ENCODE measurements at regions not wholly inside any gene's neighbourhood (a gene's known extent, or its start where the extent isn't known, plus 50 kb on each side); places are given as distances from the start of the nearest gene placed in this dataset.

DNA sequence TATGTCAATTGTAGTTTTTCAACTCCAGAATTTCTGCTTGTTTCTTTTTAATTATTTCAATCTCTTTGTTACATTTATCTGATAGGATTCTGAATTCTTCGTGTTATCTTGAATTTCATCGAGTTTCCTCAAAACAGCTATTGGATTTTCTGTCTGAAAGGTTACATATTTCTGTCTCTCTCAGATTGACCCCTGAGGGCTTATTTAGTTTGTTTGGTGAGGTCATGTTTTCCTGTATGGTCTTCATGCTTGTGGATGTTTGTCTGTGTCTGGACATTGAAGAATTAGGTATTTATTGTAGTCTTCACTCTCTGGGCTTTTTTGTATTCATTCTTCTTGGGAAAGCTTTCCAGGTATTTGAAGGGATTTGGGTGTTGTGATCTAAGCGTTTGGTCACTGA lies 85.6 kb downstream of the SNAPC1 start:
- H3K36me3 Mint-ChIP-seq: no peaks in the 10 kb centered on the region
- no peaks in the 10 kb centered on the region for H3K4me1 Mint-ChIP-seq
- H3K4me3 Mint-ChIP-seq: no peak overlapping the region
- H3K9me3 Mint-ChIP-seq: peaks cover 2% of the 10 kb centered on the region
- H3K27ac Mint-ChIP-seq: no peak overlapping the region
- no peak for ATAC-seq
- H3K27me3 Mint-ChIP-seq: no peaks in the 10 kb centered on the region

- H3K27me3 Mint-ChIP-seq: peaks cover 16% of the 10 kb centered on the region
- no peaks in the 10 kb centered on the region for H3K9me3 Mint-ChIP-seq
- H3K4me1 Mint-ChIP-seq: peaks cover under 1% of the 10 kb centered on the region
- ATAC-seq: no peak
- no peak overlapping the region for H3K4me3 Mint-ChIP-seq
- H3K36me3 Mint-ChIP-seq: no peaks in the 10 kb centered on the region
- H3K27ac Mint-ChIP-seq: no peak overlapping the region
These were observed 92.7 kb downstream of the SNAPC1 start for GRCh38 chr14:61854898-61855297.

GRCh38 chr14:61860294-61860918 lies 98.2 kb downstream of the SNAPC1 start:
- Mint-ChIP-seq H3K9me3 (peaks cover 3% of the 10 kb centered on the region), H3K27me3 (peaks cover 16% of the 10 kb centered on the region)
- peak; percentile 91 for ATAC-seq

GRCh38 chr14:61861320-61861865 lies 99.2 kb downstream of the SNAPC1 start:
- H3K4me3 Mint-ChIP-seq: no peak overlapping the region
- no peak overlapping the region for H3K27ac Mint-ChIP-seq
- H3K9me3 Mint-ChIP-seq: peaks cover 3% of the 10 kb centered on the region
- no peak for ATAC-seq
- peaks cover 9% of the 10 kb centered on the region for H3K27me3 Mint-ChIP-seq
- H3K4me1 Mint-ChIP-seq: peaks cover 12% of the 10 kb centered on the region
- no peaks in the 10 kb centered on the region for H3K36me3 Mint-ChIP-seq

More at GRCh38 chr14:61860294-61860918, 98.2 kb downstream of the SNAPC1 start:
- no peak overlapping the region for H3K27ac Mint-ChIP-seq
- no peak overlapping the region for H3K4me3 Mint-ChIP-seq
- no peaks in the 10 kb centered on the region for H3K36me3 Mint-ChIP-seq
- H3K4me1 Mint-ChIP-seq: peaks cover 12% of the 10 kb centered on the region

DNA sequence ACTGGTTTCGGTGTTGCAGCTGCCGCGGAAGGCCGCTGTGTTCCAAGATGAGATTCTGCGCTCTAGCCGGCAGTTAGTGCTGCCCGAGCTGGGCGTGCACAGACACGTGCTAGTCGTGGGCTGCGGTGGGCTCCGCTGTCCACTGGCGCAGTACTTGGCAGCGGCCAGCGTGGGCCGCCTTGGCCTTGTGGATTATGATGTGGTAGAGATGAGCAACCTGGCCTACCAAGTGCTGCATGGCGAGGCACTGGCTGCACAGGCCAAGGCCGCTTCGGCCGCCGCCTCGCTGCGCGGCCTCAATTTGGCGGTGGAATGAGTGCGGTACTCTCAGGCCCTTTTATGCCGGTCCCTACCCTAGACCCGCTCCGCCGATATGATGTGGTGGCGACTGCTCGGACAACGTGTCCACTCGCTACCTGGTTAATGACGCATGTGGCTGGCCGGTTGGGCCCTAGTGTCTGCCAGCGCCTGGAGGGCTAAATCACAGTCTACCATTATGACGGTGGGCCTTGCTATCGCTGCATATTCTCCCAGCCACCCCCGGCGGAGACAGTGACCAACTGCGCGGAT lies 102.2 kb downstream of the SNAPC1 start:
- peaks cover 24% of the 10 kb centered on the region for H3K4me1 Mint-ChIP-seq

DNA sequence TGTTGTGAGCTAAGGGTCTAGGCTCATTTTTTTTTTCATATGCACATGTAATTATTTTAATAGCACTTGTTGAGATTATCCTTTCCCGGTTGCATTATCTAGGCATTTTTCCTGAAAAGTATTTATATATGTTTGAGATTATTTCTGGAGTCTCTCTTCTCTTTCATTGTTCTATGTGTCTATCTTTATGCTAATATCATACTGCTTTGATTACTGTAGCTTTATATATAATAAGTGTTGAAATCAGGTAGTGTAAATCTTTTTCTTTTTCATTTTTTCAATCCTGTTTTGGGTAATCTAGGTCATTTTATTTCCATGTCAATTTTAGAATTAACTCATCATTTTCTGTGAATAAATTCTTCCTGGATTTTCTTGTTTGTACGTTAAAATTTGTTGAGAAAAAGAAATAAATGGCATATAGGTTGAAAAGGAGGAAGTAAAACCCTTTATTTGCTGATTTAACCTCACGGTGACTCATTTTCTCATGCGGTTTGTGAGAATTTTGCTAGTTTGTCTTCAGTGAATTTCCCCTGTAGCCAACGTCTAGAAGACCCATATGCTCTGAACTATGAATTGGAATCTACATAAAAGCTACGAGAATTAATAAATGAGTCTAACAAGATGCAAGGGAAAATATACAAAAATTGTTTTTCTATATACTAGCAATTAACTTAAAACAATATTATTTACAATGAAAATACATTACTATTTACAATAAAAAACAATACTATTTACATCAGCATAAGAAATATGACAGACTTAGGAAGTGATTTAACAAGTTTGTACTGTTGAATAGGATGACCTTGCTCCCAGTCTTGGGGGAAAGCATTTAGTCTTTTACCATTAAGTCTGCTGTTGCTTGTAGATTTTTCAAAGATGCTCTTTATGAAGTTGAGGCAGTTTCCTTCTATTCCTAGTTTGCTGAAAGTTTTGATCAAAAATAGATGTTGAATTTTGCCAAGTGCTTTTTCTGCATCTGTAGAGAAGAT lies 105.0 kb downstream of the SNAPC1 start:
- no peak overlapping the region for H3K27ac Mint-ChIP-seq
- H3K4me3 Mint-ChIP-seq: no peak overlapping the region
- H3K4me1 Mint-ChIP-seq: peaks cover 21% of the 10 kb centered on the region
- H3K27me3 Mint-ChIP-seq: no peaks in the 10 kb centered on the region
- peaks cover 7% of the 10 kb centered on the region for H3K9me3 Mint-ChIP-seq
- peaks cover 14% of the 10 kb centered on the region for H3K36me3 Mint-ChIP-seq
- ATAC-seq: peak; percentile 78

More for the DNA sequence above, 102.2 kb downstream of the SNAPC1 start:
- ATAC-seq: no peak
- Mint-ChIP-seq H3K4me3 (no peak overlapping the region), H3K36me3 (no peaks in the 10 kb centered on the region), H3K27me3 (no peaks in the 10 kb centered on the region), H3K9me3 (peaks cover 3% of the 10 kb centered on the region), H3K27ac (no peak overlapping the region)

- ATAC-seq: no peak
- no peak overlapping the region for H3K27ac Mint-ChIP-seq
- H3K9me3 Mint-ChIP-seq: peaks cover 7% of the 10 kb centered on the region
- no peaks in the 10 kb centered on the region for H3K27me3 Mint-ChIP-seq
- peaks cover 37% of the 10 kb centered on the region for H3K4me1 Mint-ChIP-seq
- H3K4me3 Mint-ChIP-seq: no peak overlapping the region
- H3K36me3 Mint-ChIP-seq: peaks cover 14% of the 10 kb centered on the region
These were observed 106.6 kb downstream of the SNAPC1 start for GRCh38 chr14:61868846-61869245.

DNA sequence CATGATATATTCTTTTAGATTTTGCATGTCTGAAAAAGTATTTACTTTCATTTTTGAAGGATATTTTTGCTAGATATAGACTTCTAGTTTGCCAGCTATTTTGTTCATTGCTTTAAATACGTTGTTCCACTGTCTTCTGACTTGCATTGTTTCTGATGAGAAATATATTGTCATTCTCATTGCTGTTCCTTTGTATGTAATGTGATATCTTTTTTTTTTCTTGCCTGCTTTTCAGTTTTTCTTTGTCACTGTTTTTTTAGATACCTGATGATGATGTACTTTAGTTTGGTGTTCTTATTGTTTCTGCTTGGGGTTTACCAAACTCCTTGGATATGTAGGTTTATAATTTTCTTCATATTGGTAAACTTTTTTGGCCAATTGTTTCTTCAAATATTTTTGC lies 107.9 kb downstream of the SNAPC1 start:
- peaks cover 37% of the 10 kb centered on the region for H3K4me1 Mint-ChIP-seq
- no peaks in the 10 kb centered on the region for H3K27me3 Mint-ChIP-seq
- ATAC-seq: no peak
- H3K9me3 Mint-ChIP-seq: peaks cover 7% of the 10 kb centered on the region
- H3K4me3 Mint-ChIP-seq: no peak overlapping the region
- no peak overlapping the region for H3K27ac Mint-ChIP-seq
- peaks cover 14% of the 10 kb centered on the region for H3K36me3 Mint-ChIP-seq

GRCh38 chr14:61872452-61872851 lies 110.2 kb downstream of the SNAPC1 start:
- Mint-ChIP-seq H3K27ac (no peak overlapping the region), H3K4me1 (peaks cover 30% of the 10 kb centered on the region), H3K9me3 (peaks cover 7% of the 10 kb centered on the region), H3K4me3 (no peak overlapping the region), H3K27me3 (no peaks in the 10 kb centered on the region), H3K36me3 (peaks cover 14% of the 10 kb centered on the region)
- ATAC-seq: peak; percentile 86

- ATAC-seq: no peak
- H3K27me3 Mint-ChIP-seq: peaks cover 10% of the 10 kb centered on the region
These were observed 113.3 kb downstream of the SNAPC1 start for GRCh38 chr14:61875483-61875882.

GRCh38 chr14:61876362-61877034 lies 114.3 kb downstream of the SNAPC1 start:
- Mint-ChIP-seq H3K36me3 (no peaks in the 10 kb centered on the region), H3K4me3 (no peak overlapping the region), H3K27ac (no peak overlapping the region), H3K9me3 (no peaks in the 10 kb centered on the region), H3K27me3 (peaks cover 10% of the 10 kb centered on the region), H3K4me1 (peaks cover 18% of the 10 kb centered on the region)
- ATAC-seq: no peak

More at GRCh38 chr14:61875483-61875882, 113.3 kb downstream of the SNAPC1 start:
- H3K9me3 Mint-ChIP-seq: peaks cover 5% of the 10 kb centered on the region
- H3K27ac Mint-ChIP-seq: no peak overlapping the region
- peaks cover 6% of the 10 kb centered on the region for H3K36me3 Mint-ChIP-seq
- peaks cover 18% of the 10 kb centered on the region for H3K4me1 Mint-ChIP-seq
- no peak overlapping the region for H3K4me3 Mint-ChIP-seq

- H3K4me3 Mint-ChIP-seq: no peak overlapping the region
- no peak for ATAC-seq
- H3K36me3 Mint-ChIP-seq: no peaks in the 10 kb centered on the region
- no peak overlapping the region for H3K27ac Mint-ChIP-seq
- peaks cover 10% of the 10 kb centered on the region for H3K27me3 Mint-ChIP-seq
- H3K4me1 Mint-ChIP-seq: peaks cover 18% of the 10 kb centered on the region
- no peaks in the 10 kb centered on the region for H3K9me3 Mint-ChIP-seq
These were observed 114.8 kb downstream of the SNAPC1 start for GRCh38 chr14:61877035-61877390.

DNA sequence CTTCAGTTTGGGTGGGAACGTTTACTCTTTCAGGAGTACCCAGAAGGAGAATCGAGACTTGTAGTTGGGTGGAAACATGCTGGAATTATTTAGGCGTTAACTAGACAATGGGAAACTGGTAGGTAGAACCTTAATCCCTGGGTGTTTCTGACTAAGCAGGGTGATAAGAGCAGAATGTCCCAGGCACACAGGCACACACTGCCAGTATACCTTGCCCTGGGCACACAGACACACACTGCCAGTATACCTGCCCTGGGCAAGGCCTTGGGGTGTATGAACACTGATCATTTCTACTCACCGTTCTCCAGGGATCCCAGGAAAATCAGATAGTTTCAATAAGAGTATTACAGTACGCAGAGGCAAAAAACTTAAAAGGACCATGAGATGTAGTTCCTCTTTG lies 115.5 kb downstream of the SNAPC1 start:
- no peak for ATAC-seq
- no peak overlapping the region for H3K27ac Mint-ChIP-seq

DNA sequence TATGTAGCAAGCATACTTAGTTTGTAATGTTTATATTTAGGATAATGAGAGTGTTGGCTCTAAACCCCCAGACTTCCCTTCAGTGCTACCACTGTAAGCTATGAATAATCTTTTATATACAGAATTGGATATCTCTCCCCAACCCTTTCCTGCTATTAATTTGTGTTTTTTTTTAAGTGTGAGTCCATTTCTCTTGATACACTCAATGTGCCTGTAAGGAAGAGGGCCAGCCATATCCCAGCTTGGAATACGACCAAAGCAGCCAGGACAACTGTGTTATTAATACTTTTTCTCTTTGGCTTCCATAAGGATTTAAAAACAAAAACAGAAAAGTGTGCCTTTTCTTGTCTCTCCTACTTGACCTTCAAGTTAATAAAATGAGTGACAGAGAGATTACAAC lies 116.7 kb downstream of the SNAPC1 start:
- H3K4me3 Mint-ChIP-seq: no peak overlapping the region
- H3K27me3 Mint-ChIP-seq: peaks cover 10% of the 10 kb centered on the region
- ATAC-seq: no peak
- H3K9me3 Mint-ChIP-seq: peaks cover 4% of the 10 kb centered on the region
- no peak overlapping the region for H3K27ac Mint-ChIP-seq
- H3K4me1 Mint-ChIP-seq: no peaks in the 10 kb centered on the region
- no peaks in the 10 kb centered on the region for H3K36me3 Mint-ChIP-seq

More for the DNA sequence above, 115.5 kb downstream of the SNAPC1 start:
- H3K9me3 Mint-ChIP-seq: no peaks in the 10 kb centered on the region
- no peak overlapping the region for H3K4me3 Mint-ChIP-seq
- no peaks in the 10 kb centered on the region for H3K36me3 Mint-ChIP-seq
- peaks cover 10% of the 10 kb centered on the region for H3K27me3 Mint-ChIP-seq
- peaks cover 10% of the 10 kb centered on the region for H3K4me1 Mint-ChIP-seq

- Mint-ChIP-seq H3K9me3 (peaks cover 4% of the 10 kb centered on the region), H3K27me3 (peaks cover 10% of the 10 kb centered on the region), H3K27ac (no peak overlapping the region), H3K36me3 (no peaks in the 10 kb centered on the region), H3K4me3 (no peak overlapping the region), H3K4me1 (peaks cover 13% of the 10 kb centered on the region)
- ATAC-seq: no peak
These were observed 118.8 kb downstream of the SNAPC1 start for GRCh38 chr14:61881046-61881445.

Measured in stimulated activated memory B cell treated with anti-CD40 and anti-IgM and Interleukin-4, amounts not matched to agents 10 μg/mL and 1 μg/mL and 100 μg/mL, for 72 hours (primary cell).